WI38 (cell line): ENCODE measurements at regions not wholly inside any gene's neighbourhood (a gene's known extent, or its start where the extent isn't known, plus 50 kb on each side); places are given as distances from the start of the nearest gene placed in this dataset.
"Not testable (repeated sequence)": the region's sequence is repeated elsewhere in the genome, so short reads cannot be mapped to it uniquely, and the experiment has no call there.

Experiments used
- H3K4me3 ChIP-seq: 2 replicates; pipeline ENCODE4 v1.5.1; 2011; ENCODE audit warnings: low read depth, mild to moderate bottlenecking, control low read depth, low read length
- TF ChIP-seq, protein P1 (sequence below): IDR thresholded peaks from 2 replicates; pipeline ENCODE4 v1.5.1; 2012; ENCODE audit warnings: low read depth, mild to moderate bottlenecking, control low read depth, low read length

DNA sequence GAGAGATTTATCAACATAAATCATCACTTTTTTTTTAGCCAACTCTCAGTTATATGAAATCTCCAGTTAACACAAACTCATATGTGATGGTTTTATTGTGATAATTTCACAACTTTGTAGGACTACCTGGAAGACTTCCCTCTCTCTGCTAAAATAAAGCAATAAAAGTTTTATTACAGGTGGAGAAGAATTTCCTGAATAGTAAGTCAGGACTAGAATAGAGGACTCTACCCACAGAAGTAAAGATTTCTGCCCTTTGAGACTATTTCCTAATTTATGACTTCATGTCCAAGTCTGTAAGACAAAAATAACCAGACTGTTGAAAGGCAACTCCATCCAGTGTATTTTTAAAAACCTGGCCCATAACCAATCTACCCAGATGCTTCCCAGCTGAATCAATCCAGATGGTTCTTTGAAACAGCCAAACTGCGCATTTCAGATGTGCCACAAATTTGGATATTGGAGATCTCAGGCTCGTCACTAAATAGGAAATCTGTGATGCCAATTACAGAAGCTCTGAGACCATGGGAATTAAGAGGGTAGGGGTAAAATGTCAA is 234.0 kb upstream of the NMUR2 start:
- TF ChIP-seq, protein P1, sequence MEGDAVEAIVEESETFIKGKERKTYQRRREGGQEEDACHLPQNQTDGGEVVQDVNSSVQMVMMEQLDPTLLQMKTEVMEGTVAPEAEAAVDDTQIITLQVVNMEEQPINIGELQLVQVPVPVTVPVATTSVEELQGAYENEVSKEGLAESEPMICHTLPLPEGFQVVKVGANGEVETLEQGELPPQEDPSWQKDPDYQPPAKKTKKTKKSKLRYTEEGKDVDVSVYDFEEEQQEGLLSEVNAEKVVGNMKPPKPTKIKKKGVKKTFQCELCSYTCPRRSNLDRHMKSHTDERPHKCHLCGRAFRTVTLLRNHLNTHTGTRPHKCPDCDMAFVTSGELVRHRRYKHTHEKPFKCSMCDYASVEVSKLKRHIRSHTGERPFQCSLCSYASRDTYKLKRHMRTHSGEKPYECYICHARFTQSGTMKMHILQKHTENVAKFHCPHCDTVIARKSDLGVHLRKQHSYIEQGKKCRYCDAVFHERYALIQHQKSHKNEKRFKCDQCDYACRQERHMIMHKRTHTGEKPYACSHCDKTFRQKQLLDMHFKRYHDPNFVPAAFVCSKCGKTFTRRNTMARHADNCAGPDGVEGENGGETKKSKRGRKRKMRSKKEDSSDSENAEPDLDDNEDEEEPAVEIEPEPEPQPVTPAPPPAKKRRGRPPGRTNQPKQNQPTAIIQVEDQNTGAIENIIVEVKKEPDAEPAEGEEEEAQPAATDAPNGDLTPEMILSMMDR, result no peak

DNA sequence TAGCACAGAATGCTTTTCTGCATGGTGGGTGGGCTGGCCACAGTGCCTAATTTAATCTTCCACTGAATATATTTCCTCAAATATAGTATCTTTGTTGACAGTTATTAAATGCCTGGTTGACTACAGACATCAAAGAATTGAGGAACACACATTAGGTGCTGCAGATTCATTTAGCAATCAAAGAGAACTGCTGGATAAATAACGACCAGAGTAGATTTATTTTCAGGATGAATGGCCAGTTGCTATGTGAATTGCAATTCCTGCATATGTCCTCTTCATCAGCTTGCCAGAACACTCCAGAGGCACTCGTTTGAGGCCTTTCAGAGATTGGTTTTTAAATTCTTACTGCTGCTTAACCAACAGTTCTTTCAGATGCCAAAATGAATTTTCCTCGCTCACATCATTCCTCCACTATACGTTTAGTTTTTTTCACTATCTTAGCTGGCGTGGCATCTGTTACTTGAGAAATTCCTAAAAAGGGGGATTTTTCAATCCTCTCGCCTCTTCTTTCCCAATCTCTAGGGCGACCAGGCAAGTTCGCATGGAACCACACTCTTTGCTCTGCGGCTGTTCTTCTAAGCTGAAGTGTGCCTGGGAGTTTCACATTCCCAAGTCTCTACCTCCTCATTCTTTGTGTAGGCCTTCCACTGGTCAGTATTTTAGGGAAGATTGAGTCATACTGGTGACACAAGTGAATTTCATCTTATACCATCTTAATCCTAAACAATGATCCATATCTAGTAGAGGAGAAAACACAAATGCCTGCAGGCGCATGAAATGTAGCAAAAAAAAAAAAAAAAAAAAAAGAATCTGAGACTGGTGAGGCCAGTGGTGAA is 237.1 kb upstream of the NMUR2 start:
- no peak overlapping the region for H3K4me3 ChIP-seq
- TF ChIP-seq, protein P1, result no peak

More for the DNA sequence above, 234.0 kb upstream of the NMUR2 start:
- no peak overlapping the region for H3K4me3 ChIP-seq

DNA sequence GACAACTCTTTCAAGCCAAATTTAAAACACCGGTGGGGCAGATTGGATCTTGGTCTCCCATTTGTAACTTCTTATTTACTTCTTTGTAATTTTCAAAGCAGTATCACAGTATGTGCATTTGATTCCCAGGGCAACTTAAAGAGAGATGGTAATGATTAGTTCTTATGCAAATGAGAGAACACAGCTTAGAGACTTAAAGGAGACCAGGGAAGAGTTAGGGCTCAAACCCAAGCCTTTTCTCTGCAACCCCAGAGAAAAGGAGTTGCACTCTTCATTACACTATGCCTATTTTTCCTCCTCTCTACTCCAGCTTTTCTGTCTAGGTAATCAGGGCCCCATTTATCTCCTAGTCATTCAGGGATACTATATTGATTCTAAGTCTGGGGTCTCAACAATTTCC is 237.8 kb upstream of the NMUR2 start:
- H3K4me3 ChIP-seq, result no peak overlapping the region
- TF ChIP-seq, protein P1, result no peak

DNA sequence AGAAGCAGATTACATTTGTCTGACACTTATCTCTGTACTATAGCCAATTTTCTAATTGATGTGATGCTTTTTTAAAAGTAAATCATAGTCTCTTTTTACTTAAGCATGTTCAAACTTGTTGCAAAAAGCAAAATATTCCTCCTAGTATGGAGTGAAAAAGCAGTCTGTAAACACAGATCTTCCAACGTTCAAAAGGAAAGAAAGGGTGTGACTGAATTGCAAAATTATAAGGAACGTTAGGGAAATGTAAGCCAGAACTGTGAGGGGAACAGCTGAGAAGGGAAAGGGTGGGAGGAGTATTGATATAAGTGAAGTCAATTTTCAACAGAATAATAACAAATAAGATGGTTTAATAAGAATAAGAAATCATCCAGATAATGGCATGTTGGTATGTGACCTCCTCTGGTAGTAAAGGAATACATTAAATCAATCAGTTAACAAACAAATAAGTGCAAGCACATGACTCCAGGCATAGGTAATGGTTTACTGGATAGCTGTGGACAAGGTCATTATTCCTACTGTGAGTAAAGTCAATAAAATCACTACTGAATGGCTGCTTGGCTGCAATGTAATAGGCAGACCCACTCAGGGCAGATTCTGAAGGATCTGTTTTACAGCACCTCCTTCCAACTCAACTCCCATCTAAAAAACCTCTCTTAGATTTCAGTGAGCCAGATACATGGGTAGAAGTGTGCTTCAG is 239.1 kb upstream of the NMUR2 start:
- no peak overlapping the region for H3K4me3 ChIP-seq
- TF ChIP-seq, protein P1, result no peak

DNA sequence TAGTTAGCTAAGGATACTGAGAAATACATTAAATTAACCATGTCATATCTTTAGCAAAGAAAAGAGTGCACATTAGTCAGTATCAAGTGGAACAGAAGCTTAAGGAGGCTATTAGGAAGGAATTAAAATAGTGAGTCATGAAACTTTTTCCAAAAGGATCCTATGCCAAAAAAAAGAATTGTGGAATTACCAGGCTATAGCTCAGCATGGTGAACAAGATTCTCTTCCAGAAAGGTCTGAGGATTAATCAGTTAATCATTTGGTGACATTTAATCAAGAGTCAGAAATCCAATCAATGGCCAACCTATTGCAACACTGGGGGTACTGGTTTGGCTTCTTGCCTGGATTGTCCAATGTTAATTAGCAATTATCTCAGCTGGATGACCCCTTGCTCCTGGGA is 244.5 kb upstream of the NMUR2 start:
- TF ChIP-seq, protein P1, result no peak

DNA sequence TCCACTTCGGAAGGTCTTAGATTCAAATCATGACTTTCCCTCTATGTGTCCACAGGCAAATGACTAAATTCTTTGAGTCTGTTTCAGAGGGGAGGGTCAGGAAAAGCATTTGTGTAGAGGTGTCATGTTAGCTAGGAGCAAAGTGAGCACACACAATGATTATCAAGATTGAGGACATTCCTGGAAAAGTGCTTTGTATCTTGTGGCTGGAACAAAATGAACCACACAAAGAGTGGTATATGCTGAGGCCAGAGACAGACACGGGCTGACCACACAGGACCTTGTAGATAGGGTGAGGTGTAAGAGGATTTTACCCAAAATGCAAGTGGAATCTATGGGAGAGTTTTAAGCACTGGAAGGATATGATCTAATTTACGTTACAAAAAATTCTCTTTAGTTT is 245.3 kb upstream of the NMUR2 start:
- TF ChIP-seq, protein P1, result no peak

More for the DNA sequence above, 244.5 kb upstream of the NMUR2 start:
- no peak overlapping the region for H3K4me3 ChIP-seq

DNA sequence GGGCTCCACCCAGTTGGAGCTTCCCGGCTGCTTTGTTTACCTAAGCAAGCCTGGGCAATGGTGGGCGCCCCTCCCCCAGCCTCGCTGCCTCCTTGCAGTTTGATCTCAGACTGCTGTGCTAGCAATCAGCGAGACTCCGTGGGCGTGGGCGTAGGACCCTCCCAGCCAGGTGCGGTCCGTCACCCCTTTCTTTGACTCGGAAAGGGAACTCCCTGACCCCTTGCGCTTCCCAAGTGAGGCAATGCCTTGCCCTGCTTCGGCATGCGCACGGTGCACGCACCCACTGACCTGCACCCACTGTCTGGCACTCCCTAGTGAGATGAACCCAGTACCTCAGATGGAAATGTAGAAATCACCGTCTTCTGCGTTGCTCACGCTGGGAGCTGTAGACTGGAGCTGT is 254.4 kb upstream of the NMUR2 start:
- not testable (repeated sequence) for H3K4me3 ChIP-seq

More for the DNA sequence above, 245.3 kb upstream of the NMUR2 start:
- no peak overlapping the region for H3K4me3 ChIP-seq
